HL-60/S4 (cell line): ENCODE measurements at regions not wholly inside any gene's neighbourhood (a gene's known extent, or its start where the extent isn't known, plus 50 kb on each side); places are given as distances from the start of the nearest gene placed in this dataset.

Experiments
- in situ Hi-C: fragments of 300-500 bp; cut with MboI; formaldehyde crosslinking; loops from 2 replicates; pipeline ENCODE4 v1.14.3; 2022; ENCODE audit warnings: low sequenced_read_pairs

DNA sequence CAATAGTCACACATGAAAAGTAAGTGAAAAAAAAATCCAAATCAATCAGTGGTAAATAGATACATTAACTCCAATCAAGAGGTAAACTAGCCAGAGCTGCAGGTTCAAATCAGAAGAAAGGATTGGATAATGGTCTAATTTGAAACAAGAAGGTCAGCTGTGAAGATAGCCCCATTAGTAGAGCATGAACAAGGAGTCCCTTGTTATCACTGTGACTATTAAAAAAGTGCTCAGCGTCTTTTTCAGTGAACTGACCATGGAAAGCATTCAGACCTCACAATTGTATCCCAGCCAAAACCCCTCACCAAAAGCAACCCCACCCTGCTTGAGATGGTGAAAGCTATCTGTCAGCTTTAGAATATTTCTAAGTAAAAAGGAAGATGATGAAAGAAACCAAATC, 125.0 kb upstream of the EGLN3 start:
- in situ Hi-C loops = no loop called here

DNA sequence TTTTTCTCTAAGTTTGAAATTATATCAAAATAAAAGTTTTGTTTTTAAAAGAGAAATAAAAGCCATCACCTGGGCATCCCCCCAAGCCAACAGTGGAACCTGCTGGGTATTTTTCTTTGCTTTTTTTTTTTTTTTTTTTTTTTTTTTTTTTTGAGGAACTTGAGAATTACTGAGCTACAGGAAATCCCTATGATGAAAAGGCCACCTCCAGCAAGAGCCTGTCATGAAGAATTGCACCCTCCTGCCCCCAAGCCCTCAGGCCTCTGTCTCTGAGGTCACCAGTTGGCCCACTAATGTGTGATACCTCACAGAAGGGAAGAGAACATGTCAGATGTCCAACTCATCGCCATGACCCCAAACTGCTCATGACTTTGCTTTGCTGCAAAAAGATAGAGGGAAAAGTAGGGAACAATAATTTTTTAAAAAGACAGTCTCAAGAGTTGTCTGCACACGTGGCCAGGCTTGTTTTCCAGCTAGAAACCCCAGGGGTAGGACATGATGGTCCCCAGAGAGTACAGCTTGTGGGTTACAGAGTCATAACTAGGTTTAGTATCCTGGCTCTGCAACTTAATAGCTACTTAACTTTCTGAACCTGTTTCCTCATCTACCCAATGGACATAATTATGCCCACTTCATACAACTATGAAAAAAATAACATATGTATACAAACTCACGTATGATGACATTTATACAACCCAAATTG, 124.3 kb upstream of the EGLN3 start:
- in situ Hi-C loops = no loop called here

DNA sequence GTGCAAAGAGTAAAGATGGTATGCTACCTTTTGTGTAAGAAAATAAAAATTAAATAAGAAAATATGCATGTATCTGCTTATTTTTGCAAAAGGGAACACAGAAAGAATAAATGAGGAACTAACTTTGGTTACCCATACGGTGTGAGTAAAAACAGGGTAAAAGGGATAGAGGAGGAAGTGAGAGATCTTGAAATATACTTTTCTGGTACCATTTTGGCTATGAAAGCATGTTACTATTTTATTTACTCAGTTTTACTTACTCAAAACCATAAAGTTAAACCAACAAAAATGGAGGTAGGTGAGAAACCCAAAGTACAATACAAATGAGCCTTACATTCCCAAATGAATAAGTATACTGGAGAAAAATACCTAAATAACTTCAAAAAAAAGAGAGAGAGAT, 122.0 kb upstream of the EGLN3 start:
- in situ Hi-C loops = no loop called here

DNA sequence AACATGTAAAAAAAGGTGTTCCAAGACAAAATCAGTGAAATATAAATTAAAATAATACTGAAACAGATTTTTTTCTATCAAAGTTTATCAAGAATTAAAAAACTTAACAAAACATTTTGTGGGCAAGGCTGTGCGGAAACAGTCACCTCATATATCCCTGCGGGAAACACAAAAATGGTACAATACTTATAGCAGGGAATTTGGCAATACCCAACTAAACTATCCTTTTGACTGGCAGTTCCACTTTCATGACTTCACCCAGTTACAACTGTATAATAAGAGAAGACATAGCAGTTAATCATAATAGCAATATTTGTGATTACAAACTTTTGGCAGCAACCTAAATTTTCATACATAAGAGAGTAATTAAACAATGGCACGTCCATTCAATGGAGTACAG, 121.5 kb upstream of the EGLN3 start:
- in situ Hi-C loops = no loop called here

DNA sequence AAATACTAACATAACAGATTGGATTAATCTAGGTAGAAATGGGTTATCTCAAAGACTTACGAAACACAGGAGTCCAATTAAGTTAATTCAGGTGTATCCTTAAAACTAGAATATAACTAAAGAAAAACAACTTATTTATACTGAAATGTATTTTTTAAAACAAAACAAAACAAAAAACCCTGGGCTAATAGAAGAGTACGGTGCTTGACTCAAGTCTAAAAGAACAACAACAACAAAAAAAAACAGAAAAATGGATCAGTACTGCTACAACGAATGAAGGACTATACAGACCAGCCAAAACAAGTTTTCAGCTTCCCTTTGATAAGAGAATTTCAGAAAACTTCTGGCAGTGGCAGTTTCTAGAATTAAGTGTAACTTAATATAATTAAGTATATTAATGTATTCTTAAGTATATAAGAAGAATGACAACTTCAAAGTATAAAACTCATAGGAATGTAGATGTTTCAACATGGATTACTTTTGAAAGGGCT, 120.1 kb upstream of the EGLN3 start:
- in situ Hi-C loops = no loop called here

DNA sequence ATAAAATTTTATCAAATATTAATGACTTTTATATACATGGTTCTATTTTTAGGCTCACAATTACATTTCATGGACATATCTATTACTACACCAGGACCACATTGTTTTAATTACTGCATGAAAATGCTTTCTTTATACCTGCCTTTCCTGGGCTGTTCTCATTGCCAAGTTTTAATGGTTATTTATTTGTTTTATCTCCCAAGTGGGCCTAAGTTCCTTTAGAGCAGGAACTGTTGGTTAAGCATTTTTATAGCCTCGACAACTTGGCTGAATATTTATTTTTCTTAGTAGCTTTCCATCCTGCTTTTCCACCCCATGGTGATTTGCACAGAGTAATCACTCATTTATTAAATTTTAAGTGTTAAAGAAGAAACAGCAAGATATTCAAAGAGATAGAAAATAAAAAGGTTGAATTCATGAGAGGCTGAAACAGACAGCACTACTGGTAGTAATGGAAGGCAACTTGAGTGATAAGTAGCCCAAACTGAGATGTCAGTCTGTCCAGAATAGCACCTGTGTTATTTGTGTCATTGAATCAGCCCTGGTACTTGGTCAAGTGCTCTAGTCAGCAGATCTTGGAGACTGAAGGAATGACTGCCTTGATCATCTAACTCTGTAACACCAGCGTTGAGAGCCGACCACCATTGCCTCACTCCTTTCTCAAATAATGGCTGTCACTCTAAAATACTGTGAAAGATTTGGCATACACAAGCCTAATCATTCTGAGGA, 119.1 kb upstream of the EGLN3 start:
- in situ Hi-C loops = no loop called here

DNA sequence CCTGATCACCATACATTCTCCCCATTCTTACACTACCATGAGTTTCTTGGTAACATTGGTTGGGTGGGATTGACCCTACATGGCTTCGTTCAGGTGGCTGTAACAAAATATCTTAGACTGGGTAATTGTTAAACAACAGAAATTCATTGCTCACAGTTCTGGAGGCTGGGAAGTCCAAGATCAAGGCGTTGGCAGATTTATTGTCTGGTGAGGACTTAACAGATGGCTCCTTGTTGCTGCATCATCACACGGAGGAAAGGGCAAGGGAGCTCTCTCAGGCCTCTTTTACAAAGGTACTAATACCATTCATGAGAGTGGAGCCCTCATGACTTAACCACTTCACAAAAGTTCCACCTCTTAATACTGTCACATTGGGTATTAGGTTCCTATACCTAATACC, 116.7 kb upstream of the EGLN3 start:
- in situ Hi-C loops = no loop called here

DNA sequence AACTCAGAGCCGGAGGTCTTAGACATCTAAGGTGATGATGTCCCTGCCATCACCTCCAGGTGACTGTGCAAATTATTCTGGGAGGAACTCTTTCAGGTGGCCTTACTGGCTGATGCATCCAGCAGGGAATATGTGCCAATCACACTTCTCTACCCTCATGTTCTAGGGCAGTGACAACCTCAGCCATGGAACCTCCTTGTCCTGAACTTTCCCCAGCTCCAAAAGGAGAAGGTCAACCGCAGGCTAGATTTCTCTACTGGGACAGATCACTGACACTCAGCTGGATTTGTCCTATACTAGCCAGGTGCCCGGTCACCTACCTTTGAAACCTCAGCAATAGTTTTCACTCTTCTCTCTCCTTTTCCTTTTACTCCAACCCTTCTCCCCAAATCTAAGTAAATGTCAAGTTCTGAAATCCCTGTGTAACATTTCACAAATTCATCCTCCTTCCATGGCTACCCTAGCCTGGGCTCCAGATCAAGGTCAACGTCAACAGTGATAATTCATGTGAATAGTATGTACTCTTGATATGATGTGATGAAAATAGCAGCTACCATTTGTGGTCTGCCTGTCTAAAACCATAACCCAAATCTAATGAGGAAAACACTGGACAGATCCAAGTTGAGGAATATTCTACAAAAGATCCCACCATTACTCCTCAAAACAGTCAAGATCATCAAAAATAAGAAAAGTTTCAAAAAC, 115.0 kb upstream of the EGLN3 start:
- in situ Hi-C loops = no loop called here

DNA sequence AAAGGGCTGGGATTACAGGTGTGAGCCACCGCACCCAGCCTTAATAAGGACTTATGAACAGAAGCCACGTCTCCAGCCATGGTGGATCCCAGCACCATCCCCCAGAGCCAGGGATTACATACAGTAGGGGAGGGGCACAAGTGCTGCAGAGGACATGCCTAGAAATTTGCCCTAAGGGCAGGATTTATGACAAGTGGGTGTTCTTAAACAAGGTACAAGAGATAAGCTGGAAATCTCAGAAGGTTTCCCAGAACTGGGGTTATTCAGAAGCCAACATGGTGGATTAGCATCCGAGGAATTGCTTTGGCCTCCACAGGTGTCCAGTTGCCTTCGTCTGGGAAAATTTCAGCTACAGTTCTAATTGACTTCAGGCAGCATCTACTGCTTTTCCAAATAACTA, 114.4 kb upstream of the EGLN3 start:
- in situ Hi-C loops = no loop called here

DNA sequence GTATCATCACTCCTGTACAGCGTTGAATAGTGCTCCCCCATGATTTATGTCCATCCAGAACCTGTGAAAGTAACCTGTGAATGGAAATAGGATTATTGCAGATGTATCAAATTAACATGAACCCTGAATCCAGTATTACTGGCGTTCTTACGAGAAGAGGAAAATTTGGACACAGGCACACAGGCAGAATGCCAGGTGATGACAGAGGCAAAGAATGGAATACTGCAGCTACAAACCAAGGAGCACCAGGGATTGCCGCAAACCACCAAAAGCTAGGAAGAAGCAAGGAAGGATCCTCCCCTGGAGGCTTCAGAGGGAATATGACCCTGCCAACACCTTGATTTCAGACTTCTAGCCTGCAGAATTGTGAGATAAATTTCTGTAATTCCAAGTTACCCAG, 113.5 kb upstream of the EGLN3 start:
- in situ Hi-C loops = no loop called here

DNA sequence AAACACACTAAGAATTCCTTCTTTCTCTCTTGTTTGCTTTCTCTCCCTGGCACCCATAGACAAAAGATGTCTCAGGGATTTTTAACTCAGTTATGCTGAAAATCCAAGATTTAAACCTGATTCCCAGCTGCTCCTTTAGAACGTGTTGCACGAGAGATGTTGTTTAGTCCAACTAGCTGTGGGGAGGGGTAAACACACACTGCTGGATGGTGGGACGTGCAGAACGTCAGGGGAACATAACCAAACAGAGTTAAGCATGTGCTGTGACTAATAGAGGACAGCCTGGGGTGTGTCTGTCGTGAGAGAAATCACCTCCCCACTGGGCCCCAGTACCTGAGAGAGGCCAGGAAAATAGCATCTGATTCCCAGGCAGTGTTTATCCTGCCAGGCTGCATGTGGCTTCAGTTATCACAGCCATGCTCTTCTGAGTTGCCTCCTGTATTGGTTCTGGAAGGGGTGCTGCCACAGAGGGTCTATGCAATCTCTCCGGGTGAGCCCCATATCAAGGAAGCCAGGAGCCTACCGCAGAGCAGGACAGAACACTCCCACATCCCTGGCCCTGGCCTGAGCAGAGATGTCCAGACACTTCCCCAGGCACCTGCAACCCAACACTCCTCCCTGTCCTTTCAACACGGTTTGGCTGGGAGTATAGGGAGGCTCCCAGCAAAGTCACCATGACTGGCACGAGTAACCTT, 112.7 kb upstream of the EGLN3 start:
- in situ Hi-C loops = no loop called here

DNA sequence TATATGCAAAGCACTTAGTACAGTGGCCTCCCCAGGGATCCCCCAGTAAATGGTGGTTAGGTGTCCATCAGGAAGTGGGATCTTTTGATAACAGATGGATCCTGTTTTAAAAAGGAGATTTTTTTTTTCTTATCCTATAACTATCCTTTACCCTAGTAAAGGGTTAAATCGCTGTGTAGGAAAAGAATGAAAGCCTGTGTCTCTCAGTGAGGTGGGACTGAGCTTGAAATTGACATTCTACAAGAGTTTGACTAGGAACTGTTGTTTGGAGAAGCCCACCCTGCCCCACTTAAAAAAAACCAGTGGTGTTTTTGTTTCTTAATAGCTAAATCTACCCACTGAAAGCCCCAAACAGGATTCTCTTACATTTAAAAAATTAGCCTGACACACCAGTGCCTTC, 112.2 kb upstream of the EGLN3 start:
- in situ Hi-C loops = no loop called here

DNA sequence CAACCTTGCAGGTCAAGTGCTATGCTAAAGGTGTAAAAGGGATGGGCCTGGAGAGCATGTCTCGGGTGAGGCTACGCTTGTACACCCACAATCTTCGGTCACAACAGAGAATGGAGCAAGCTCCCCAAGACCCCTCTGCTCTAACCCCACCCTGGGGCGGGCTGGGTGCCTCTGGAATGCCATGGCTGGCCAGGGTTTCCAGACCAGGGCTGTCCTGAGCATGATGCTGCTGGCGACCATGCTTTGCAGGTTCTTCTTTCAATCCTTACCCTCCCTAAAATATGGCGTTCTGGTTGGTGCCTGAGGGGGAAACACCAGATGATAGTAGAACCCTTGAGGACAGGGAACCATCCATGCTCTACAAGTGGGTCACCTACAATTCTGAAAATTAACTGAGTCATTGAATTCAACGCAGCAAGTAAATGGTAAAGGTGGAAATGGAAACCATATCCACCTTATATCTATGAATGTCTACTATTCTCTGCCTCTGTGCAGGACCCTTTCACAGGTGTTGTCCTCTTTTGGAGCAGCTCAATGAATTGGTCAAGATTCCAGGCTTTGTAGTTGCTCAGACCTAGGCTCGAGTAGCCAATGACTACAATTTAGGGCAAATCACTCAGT, 111.6 kb upstream of the EGLN3 start:
- in situ Hi-C loops = no loop called here

DNA sequence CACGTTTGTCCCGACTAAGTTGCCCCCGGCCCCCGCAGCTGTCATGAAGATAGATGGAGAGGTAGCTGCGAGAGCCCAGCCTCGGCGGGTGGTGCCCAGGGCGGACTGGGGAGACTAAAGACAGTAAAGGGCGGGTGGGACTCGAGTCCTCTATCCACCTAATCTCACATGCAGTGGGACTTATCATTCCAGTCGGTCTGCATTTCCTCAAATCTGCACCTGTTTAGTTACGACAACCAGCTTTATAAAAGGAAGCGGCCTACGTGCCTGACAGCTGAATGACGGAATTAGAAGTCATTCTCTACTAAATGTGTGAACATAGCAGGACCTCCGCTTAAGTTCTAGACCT, 109.8 kb upstream of the EGLN3 start:
- in situ Hi-C loops = no loop called here

DNA sequence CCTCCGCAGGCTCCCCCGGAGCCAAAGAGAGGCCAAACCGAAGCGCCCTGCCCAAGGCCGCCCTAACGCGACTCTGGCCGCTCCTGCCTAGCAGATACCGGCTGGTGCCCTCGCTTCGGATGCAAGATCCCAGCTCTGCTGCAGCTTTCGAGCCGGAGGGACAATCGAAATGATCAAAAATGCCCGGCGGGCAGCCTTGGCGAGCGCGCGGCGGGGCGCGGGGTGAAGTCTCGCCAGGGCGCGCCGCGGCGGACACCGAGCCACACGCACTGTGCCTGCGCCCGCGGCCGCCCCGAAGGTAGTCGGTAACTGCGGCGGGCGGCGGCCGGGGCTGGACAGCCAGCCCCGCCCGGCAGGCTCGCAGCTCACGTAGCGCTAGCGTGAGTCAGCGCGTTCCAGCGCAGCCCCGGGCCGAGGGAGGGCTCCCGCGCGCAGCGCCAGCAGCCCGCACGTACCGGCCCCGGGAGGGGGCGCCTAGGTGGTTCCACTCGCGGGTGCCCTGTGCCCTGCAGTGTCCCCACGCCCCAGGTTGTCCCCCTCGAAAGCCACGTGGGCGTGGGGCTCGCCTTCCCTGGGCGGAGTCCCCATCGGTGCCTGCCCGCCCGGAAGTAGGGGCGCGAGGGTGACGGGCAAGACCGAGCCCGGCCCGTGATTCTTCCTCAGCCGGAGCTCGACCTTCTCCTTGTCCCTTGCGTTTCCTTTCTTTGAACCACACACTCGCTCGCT, 109.2 kb upstream of the EGLN3 start:
- in situ Hi-C loops = no loop called here

DNA sequence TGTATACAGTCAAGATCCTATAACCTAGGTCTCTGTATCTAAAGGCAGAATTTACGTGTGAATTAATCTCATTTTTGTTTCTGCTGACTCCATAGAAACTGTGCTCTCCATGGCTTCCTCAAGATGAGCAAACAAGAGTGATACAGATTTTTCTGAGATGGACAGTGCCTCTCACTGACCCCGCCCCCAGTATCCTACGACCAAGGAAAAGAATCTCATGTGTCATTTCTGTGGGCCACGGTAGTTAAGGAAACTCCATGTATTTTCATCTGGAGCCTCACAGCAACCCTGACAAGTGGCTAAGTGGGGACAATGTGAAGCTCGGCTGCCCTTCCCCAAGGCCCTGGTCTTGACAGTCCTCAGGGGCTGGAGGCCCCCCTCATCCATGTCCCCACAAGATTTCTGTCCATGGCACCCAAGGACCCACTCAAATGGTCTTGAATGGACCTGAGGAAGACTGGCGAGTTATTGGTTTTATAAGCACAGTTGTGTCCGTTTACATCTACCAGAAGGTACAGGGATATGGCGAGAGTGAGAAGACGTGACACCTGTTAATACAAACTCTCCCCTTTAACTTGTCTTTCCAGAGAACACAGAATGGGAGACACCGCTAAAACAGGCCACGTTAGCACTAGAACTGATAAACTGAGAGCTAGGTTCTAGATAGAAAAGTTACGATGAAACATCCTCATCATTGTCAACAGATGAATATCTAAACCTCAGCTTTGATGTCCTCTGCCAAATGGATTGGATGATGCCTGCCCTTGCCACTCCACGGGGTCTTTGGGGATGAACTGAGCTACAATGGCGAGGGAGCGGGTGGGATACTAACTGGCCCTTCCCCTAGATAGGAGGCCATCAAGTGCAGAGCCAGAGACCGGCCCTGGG, 108.4 kb upstream of the EGLN3 start:
- in situ Hi-C loops = no loop called here

DNA sequence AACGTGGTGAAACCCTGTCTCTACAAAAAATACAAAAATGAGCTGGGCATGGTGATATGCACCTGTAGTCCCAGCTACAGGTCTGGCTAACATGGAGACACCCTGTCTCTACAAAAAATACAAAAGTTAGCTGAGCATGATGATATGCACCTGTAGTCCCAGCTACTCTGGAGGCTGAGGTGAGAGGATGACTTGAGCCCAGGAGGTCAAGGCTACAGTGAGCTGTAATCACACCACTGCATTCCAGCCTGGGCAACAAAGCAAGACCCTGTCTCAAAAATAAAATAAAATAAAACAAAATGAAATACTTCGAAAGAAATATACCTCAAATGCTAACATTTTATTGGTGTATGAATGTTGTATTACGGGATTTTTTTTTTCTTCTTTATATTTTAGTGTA, 107.6 kb upstream of the EGLN3 start:
- in situ Hi-C loops = no loop called here

DNA sequence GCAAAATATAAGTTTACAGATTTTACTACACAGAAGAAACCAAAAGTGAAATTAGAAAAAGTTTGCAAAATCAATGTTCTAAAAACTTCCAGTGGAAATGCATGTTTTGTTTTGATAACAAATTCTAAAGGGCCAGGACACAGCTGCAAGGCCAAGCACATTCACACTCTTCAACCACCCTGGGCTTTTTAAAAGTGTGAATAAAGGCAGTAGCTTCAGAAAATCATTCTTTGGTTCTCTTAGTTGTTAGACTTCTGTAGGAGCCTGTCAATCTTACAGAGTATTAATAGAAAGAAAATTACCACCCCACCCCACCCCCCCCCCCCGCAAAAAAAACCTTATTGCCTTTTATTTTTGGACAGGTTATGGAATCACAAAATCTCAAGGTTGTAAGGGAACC, 105.2 kb upstream of the EGLN3 start:
- in situ Hi-C loops = no loop called here

DNA sequence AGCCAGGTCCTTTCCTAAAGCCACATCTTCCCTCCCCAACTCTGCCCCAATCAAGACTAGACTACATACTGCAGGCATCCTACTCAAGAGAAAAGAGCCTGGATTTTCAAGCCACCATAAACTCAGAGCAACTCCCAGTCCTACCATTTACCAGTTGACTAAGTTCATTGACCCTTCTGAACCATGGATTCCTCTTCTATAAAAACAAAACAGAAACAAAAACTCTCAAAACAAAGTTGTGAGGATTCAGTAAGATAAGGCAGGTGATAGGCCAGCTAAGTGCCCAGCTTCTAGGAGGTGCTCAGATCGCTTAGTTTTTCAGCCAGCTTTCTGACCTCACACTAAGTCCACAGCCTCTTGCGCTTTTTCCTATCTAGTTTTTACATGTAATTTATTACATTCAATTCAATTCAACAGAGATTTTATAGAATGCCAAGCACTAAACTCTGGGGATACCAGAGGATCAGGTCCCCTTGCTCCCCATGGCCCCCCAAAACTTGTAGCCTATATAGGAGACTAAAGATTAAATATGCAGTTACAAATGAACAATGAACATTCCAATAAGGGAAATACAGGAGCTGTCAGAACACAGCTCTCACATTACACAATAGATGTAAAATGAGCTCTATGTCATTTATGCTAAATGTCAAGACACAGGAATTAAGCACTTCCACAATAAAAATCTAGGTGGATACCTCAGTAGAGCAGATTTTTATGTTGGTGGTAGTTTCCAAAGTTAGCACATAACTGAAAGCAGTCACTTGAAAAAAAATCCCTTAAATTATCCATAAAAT, 104.5 kb upstream of the EGLN3 start:
- in situ Hi-C loops = no loop called here
